ENCODE measurements at regions not wholly inside any gene's neighbourhood (a gene's known extent, or its start where the extent isn't known, plus 50 kb on each side); places are given as distances from the start of the nearest gene placed in this dataset.

DNA sequence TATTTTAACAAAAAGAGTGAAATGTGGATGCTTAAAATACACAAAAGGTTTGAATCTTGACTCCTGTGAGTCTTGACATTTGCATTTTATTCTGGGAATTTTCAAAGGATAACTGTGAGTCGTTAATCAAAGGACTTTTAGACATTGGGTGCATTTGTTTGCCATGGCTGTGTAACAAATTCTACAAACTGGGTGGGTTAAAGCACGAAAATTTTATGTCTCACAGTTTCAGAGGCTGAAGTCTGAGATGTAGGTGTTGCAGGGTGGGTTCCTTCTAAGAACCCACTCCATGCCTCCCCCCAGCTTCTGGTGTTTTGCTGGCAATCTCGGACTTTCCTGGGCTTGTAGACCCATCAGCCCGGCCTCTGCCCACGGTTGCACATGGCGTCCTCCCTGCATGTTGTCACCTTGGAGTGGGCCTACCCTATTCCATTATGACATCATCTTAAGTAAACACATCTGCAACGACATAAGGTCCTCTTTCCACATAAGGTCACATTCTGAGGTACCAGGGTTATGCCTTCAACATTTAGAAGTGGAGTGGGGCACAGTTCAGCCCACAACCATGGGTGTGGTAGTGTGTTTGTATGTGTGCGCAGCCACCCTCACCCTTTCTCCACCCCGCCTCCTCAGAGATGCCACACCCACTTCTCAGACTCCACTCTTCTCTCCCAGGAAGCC lies 113.1 kb downstream of the FOXA2 start:
- TF ChIP-seq, protein P1, sequence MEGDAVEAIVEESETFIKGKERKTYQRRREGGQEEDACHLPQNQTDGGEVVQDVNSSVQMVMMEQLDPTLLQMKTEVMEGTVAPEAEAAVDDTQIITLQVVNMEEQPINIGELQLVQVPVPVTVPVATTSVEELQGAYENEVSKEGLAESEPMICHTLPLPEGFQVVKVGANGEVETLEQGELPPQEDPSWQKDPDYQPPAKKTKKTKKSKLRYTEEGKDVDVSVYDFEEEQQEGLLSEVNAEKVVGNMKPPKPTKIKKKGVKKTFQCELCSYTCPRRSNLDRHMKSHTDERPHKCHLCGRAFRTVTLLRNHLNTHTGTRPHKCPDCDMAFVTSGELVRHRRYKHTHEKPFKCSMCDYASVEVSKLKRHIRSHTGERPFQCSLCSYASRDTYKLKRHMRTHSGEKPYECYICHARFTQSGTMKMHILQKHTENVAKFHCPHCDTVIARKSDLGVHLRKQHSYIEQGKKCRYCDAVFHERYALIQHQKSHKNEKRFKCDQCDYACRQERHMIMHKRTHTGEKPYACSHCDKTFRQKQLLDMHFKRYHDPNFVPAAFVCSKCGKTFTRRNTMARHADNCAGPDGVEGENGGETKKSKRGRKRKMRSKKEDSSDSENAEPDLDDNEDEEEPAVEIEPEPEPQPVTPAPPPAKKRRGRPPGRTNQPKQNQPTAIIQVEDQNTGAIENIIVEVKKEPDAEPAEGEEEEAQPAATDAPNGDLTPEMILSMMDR (IDR thresholded peaks at IDR 0.05; ENCODE audit: control insufficient read depth, extremely low read depth, insufficient read depth), result no peak
- H3K4me3 ChIP-seq (ENCODE audit: low read depth, low read length), result no peak overlapping the region
- DNase-seq (ENCODE audit: low read depth), result no peak

DNA sequence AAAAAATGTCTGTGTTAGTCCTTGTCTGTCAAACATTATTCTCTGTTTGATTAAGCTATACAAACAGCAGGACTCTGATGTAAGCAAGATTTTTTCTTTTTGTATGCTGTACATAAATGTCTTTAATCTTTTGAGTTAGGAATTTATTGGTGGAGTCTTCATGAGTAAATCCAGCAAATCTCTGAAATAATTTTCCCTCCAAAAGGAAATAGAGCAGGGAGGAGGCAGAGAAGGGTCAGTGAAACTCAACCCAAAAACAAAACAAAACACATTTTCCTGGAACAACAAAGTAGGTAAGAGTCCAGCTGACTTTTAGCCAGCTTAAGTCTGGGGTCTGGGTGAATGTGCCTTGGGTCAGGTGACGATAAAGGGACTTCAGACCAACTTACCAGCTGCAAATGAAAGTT lies 113.7 kb downstream of the FOXA2 start:
- TF ChIP-seq, protein P1 (IDR thresholded peaks at IDR 0.05; ENCODE audit: control insufficient read depth, extremely low read depth, insufficient read depth), result no peak
- no peak overlapping the region for H3K4me3 ChIP-seq (ENCODE audit: low read depth, low read length)
- no peak for DNase-seq (ENCODE audit: low read depth)

DNA sequence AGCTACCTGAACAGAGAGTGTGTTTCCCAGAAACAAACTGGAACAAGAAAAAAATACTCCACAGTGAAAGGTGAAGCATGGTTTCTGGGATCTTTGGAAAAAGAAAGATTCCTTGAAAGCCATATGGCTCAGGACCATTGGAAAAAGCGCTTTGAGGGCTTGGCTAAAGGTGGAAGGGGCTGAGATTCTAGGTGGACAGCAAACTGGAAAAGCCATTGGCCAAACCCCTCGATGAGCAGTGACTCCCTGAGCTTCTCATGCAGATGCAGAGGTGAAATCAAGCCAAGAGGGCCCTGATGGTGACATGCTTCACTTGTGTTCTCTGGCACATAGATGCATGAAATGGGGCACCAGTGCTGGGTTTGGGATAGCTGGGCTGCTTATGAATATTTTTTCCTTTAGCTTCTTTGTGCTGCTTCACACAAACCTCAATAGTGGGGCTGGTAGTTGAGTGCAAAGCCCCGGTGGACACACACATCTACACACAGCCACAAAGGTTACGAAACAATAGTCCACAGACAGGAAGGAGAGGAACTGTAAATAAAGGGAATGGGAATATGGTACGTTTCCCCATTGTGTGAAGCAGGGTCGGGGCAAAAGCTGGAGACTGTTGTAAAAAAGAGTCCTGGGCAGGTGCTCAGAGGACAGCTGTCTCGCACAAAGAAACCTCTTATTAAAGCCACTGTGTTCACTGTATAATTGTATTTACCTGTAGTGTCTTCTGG lies 117.8 kb downstream of the FOXA2 start:
- no peak overlapping the region for H3K4me3 ChIP-seq (ENCODE audit: low read depth, low read length)
- no peak for DNase-seq (ENCODE audit: low read depth)
- TF ChIP-seq, protein P1 (IDR thresholded peaks at IDR 0.05; ENCODE audit: control insufficient read depth, extremely low read depth, insufficient read depth), result no peak

DNA sequence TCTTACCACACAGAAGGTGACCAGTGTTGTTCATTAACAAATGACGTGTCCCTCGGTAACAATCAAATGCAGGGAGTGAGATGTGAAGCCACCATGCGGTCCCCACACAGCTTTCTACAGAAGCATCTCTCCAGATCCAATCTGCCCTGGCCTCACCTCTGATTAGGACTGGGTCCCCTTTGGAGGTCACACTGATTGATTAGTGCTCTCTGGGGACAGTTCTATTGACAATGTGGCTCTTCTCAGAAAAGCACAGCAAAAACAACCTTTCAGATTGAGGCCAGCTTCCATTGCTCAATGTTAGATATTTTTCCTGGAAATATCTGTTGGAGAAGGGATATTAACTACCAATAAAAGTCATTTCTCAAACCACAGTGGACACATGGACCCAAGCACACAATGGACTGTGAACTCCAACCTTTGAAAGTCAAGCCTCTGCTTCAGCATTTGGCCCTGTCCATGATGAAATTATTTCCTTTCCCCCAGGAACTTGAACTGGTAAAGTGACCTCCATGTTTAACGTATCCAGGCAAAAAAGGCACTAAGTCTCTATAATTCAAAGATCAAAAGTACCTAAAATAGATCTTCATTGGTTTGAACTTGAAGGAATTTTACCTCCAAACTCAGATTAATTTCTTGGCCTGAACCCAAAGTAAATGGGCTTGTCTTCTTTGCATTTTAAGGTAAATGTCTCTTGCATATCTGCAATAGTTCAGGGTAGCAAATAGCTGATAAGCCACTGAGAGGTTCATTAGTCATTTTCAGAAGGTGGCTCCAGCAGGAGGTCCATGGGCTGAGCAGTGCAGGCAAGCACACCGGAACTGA lies 118.5 kb downstream of the FOXA2 start:
- TF ChIP-seq, protein P1 (IDR thresholded peaks at IDR 0.05; ENCODE audit: control insufficient read depth, extremely low read depth, insufficient read depth), result no peak
- no peak overlapping the region for H3K4me3 ChIP-seq (ENCODE audit: low read depth, low read length)
- no peak for DNase-seq (ENCODE audit: low read depth)

DNA sequence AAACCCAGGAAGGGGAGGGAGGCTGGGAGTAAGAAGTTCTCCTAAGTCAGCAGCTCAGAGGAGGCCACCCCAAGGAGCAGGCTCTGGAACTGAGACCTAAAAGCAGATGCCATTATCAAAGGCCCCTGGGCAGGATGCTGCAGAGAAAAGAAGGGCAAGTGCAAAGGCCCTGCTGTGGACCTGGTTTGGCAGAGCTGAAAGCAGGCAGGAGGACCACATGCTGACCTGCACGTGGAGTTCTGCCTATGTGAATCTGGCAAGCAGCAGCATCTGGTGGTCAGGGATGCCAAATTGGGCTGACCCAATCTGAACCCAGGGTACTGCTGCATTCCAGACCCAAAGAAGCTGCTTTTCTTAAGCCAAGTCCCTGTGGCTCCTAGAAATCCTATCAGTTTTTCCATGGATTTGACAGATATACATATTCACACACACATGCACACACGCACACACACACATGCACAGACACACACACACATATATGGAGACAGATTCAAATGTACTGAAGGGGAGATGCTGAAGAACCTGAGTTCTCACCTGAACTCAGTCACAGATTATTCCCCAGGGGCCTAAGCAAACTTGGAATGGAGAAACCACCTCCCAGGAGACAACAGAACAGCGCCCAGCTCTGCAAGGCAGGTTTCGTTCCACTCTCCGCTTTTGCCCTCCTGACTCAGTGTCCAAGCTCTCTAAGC lies 119.9 kb downstream of the FOXA2 start:
- no peak overlapping the region for H3K4me3 ChIP-seq (ENCODE audit: low read depth, low read length)
- no peak for DNase-seq (ENCODE audit: low read depth)
- TF ChIP-seq, protein P1 (IDR thresholded peaks at IDR 0.05; ENCODE audit: control insufficient read depth, extremely low read depth, insufficient read depth), result no peak
